Osteoblast (primary cell): ENCODE measurements at regions not wholly inside any gene's neighbourhood (a gene's known extent, or its start where the extent isn't known, plus 50 kb on each side); places are given as distances from the start of the nearest gene placed in this dataset.

ENCODE experiments used
- DNase-seq: peaks from one replicate; pipeline ENCODE4 v3.0.0; 2011; ENCODE audit warnings: low spot score, mixed read lengths; ENCODE audit not compliant: insufficient read length; ENCODE audit errors: missing footprints
- H2AFZ ChIP-seq: 2 replicates; pipeline ENCODE4 v1.6.0; 2011; ENCODE audit warnings: mild to moderate bottlenecking, low read length
- H3K27ac ChIP-seq: 2 replicates; pipeline ENCODE4 v1.5.1; 2011; ENCODE audit warnings: mild to moderate bottlenecking, low read depth, low read length, moderate library complexity
- H3K27me3 ChIP-seq: 2 replicates; pipeline ENCODE4 v1.6.0; 2012; ENCODE audit warnings: mild to moderate bottlenecking, control low read depth, inconsistent platforms, low read length, moderate library complexity; ENCODE audit not compliant: insufficient read depth
- H3K36me3 ChIP-seq: 2 replicates; pipeline ENCODE4 v1.5.1; 2011; ENCODE audit warnings: mild to moderate bottlenecking, low read length, control low read depth, moderate library complexity; ENCODE audit not compliant: insufficient read depth
- H3K4me1 ChIP-seq: 2 replicates; pipeline ENCODE4 v1.5.1; 2011; ENCODE audit warnings: mild to moderate bottlenecking, low read length, control low read depth, moderate library complexity; ENCODE audit not compliant: insufficient read depth
- H3K4me2 ChIP-seq: 2 replicates; pipeline ENCODE4 v1.6.0; 2011; ENCODE audit warnings: mild to moderate bottlenecking, low read length; ENCODE audit not compliant: insufficient read depth
- H3K4me3 ChIP-seq: fragments of 200-600 bp; sonication (generic); 3 replicates; pipeline ENCODE4 v1.5.1; 2012; ENCODE audit warnings: mild to moderate bottlenecking, low read length, inconsistent platforms; ENCODE audit not compliant: insufficient read depth
- H3K79me2 ChIP-seq: 2 replicates; pipeline ENCODE4 v1.6.0; 2012; ENCODE audit warnings: mild to moderate bottlenecking, low read length, control low read depth, inconsistent platforms; ENCODE audit not compliant: insufficient read depth
- H3K9me3 ChIP-seq: 2 replicates; pipeline ENCODE4 v1.5.1; 2011; ENCODE audit warnings: low read depth, low read length, control low read depth
- H4K20me1 ChIP-seq: 2 replicates; pipeline ENCODE4 v1.6.0; 2012; ENCODE audit warnings: mild to moderate bottlenecking, low read length, control low read depth; ENCODE audit not compliant: insufficient read depth
- TF ChIP-seq, protein P1 (sequence below): IDR thresholded peaks from 2 replicates; pipeline ENCODE4 v1.5.1; 2011; ENCODE audit warnings: mild to moderate bottlenecking, low read depth, low read length, moderate library complexity; ENCODE audit errors: extremely low read depth

GRCh38 chr20:10868299-10868698 is 194.5 kb upstream of the JAG1 start:
- H3K4me3 ChIP-seq: no peak overlapping the region
- H3K36me3 ChIP-seq: no peaks in the 10 kb centered on the region
- no peak overlapping the region for H3K27ac ChIP-seq
- H2AFZ ChIP-seq: no peak overlapping the region
- H3K9me3 ChIP-seq: no peaks in the 10 kb centered on the region
- no peaks in the 10 kb centered on the region for H3K27me3 ChIP-seq
- no peaks in the 10 kb centered on the region for H4K20me1 ChIP-seq
- no peaks in the 10 kb centered on the region for H3K79me2 ChIP-seq
- no peak overlapping the region for H3K4me2 ChIP-seq
- H3K4me1 ChIP-seq: peaks cover 11% of the 10 kb centered on the region
- DNase-seq: no peak
- TF ChIP-seq, protein P1, sequence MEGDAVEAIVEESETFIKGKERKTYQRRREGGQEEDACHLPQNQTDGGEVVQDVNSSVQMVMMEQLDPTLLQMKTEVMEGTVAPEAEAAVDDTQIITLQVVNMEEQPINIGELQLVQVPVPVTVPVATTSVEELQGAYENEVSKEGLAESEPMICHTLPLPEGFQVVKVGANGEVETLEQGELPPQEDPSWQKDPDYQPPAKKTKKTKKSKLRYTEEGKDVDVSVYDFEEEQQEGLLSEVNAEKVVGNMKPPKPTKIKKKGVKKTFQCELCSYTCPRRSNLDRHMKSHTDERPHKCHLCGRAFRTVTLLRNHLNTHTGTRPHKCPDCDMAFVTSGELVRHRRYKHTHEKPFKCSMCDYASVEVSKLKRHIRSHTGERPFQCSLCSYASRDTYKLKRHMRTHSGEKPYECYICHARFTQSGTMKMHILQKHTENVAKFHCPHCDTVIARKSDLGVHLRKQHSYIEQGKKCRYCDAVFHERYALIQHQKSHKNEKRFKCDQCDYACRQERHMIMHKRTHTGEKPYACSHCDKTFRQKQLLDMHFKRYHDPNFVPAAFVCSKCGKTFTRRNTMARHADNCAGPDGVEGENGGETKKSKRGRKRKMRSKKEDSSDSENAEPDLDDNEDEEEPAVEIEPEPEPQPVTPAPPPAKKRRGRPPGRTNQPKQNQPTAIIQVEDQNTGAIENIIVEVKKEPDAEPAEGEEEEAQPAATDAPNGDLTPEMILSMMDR: no peak

GRCh38 chr20:10873026-10873425 is 199.2 kb upstream of the JAG1 start:
- H3K4me1 ChIP-seq: peaks cover 6% of the 10 kb centered on the region
- no peak overlapping the region for H3K4me2 ChIP-seq
- H3K4me3 ChIP-seq: no peak overlapping the region
- H3K9me3 ChIP-seq: no peaks in the 10 kb centered on the region
- H4K20me1 ChIP-seq: no peaks in the 10 kb centered on the region
- H3K27me3 ChIP-seq: no peaks in the 10 kb centered on the region
- H3K36me3 ChIP-seq: no peaks in the 10 kb centered on the region
- no peak overlapping the region for H2AFZ ChIP-seq
- H3K79me2 ChIP-seq: no peaks in the 10 kb centered on the region
- no peak for DNase-seq
- TF ChIP-seq, protein P1: no peak
- H3K27ac ChIP-seq: no peak overlapping the region

GRCh38 chr20:10875653-10876052 is 201.9 kb upstream of the JAG1 start:
- no peaks in the 10 kb centered on the region for H3K36me3 ChIP-seq
- no peak overlapping the region for H3K4me2 ChIP-seq
- H3K9me3 ChIP-seq: no peaks in the 10 kb centered on the region
- no peaks in the 10 kb centered on the region for H4K20me1 ChIP-seq
- H3K4me3 ChIP-seq: no peak overlapping the region
- no peak for DNase-seq
- H3K4me1 ChIP-seq: peaks cover 6% of the 10 kb centered on the region
- H3K27me3 ChIP-seq: no peaks in the 10 kb centered on the region
- H2AFZ ChIP-seq: no peak overlapping the region
- no peaks in the 10 kb centered on the region for H3K79me2 ChIP-seq
- H3K27ac ChIP-seq: no peak overlapping the region
- TF ChIP-seq, protein P1: no peak

DNA sequence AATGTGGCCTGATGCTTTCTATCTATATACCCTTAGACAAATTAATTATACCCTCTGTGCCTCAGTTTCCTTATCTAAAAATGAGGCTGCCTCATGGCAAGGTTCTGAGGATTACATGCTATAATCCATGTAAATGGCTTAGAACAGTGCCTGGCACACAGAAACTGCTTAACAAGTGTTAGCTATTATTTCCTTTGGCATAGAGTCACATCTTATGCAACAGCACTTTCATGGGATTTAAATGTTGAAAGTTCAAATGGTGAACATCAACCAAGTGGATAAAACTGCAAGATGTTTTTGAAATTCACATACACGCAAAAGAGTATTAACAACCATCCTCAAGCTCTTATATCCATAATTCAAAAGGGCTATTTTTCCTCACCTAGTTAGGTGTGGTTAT is 202.8 kb upstream of the JAG1 start:
- H3K27ac ChIP-seq: no peak overlapping the region
- H4K20me1 ChIP-seq: no peaks in the 10 kb centered on the region
- peaks cover 6% of the 10 kb centered on the region for H3K4me1 ChIP-seq
- no peaks in the 10 kb centered on the region for H3K79me2 ChIP-seq
- TF ChIP-seq, protein P1: no peak
- no peak overlapping the region for H3K4me2 ChIP-seq
- H2AFZ ChIP-seq: no peak overlapping the region
- H3K4me3 ChIP-seq: no peak overlapping the region
- no peaks in the 10 kb centered on the region for H3K9me3 ChIP-seq
- H3K27me3 ChIP-seq: no peaks in the 10 kb centered on the region
- no peak for DNase-seq
- no peaks in the 10 kb centered on the region for H3K36me3 ChIP-seq
